H9 (cell line): ENCODE measurements at regions not wholly inside any gene's neighbourhood (a gene's known extent, or its start where the extent isn't known, plus 50 kb on each side); places are given as distances from the start of the nearest gene placed in this dataset.

Source experiments
- DNase-seq: peaks from one replicate; pipeline ENCODE4 v3.0.0-alpha.2; 2017
- H2AFZ ChIP-seq: one replicate; pipeline ENCODE4 v1.6.1; 2013; ENCODE audit warnings: mild to moderate bottlenecking, low read length, control low read depth, moderate library complexity
- H2AK5ac ChIP-seq: 2 replicates; pipeline ENCODE4 v1.6.1; 2013; ENCODE audit warnings: low read length, control low read depth, mixed read lengths; ENCODE audit not compliant: insufficient read length
- H2BK120ac ChIP-seq: one replicate; pipeline ENCODE4 v1.6.1; 2013; ENCODE audit warnings: low read depth, mild to moderate bottlenecking, low read length, control low read depth, inconsistent platforms; ENCODE audit not compliant: poor library complexity, severe bottlenecking
- H2BK12ac ChIP-seq: 2 replicates; pipeline ENCODE4 v1.6.1; 2013; ENCODE audit warnings: low read length, control low read depth, mixed read lengths, low read depth; ENCODE audit not compliant: insufficient read length
- H2BK15ac ChIP-seq: 2 replicates; pipeline ENCODE4 v1.6.1; 2013; ENCODE audit warnings: low read depth, low read length, control low read depth
- H2BK20ac ChIP-seq: one replicate; pipeline ENCODE4 v1.6.1; 2013; ENCODE audit warnings: low read depth, mild to moderate bottlenecking, low read length, control low read depth, inconsistent platforms; ENCODE audit not compliant: poor library complexity, severe bottlenecking
- H2BK5ac ChIP-seq: 2 replicates; pipeline ENCODE4 v1.6.1; 2013; ENCODE audit warnings: low read length, control low read depth, mixed read lengths; ENCODE audit not compliant: insufficient read length
- H3K14ac ChIP-seq: 2 replicates; pipeline ENCODE4 v1.6.1; 2013; ENCODE audit warnings: low read length, control low read depth; ENCODE audit not compliant: insufficient read depth
- H3K18ac ChIP-seq: 2 replicates; pipeline ENCODE4 v1.6.1; 2013; ENCODE audit warnings: low read depth, mild to moderate bottlenecking, mixed read lengths, low read length, control low read depth; ENCODE audit not compliant: insufficient read length
- H3K23ac ChIP-seq: 2 replicates; pipeline ENCODE4 v1.6.1; 2013; ENCODE audit warnings: low read length, control low read depth, mixed read lengths, low read depth; ENCODE audit not compliant: insufficient read length
- H3K23me2 ChIP-seq: 2 replicates; pipeline ENCODE4 v1.6.1; 2013; ENCODE audit warnings: low read depth, mild to moderate bottlenecking, mixed read lengths, low read length, control low read depth; ENCODE audit not compliant: insufficient read length, poor library complexity, severe bottlenecking
- H3K27ac ChIP-seq: 2 replicates; pipeline ENCODE4 v1.5.1; 2013; ENCODE audit warnings: low read length, control low read depth, mixed read lengths, low read depth; ENCODE audit not compliant: insufficient read length
- H3K27me3 ChIP-seq: 2 replicates; pipeline ENCODE4 v1.6.1; 2013; ENCODE audit warnings: low read length, control low read depth, inconsistent platforms; ENCODE audit not compliant: insufficient read depth
- H3K4ac ChIP-seq: 2 replicates; pipeline ENCODE4 v1.6.1; 2013; ENCODE audit warnings: low read depth, mild to moderate bottlenecking, control low read depth, inconsistent platforms, low read length, moderate library complexity
- H3K4me1 ChIP-seq: 2 replicates; pipeline ENCODE4 v1.6.1; 2013; ENCODE audit warnings: low read length, control low read depth, inconsistent platforms; ENCODE audit not compliant: insufficient read depth
- H3K4me2 ChIP-seq: 2 replicates; pipeline ENCODE4 v1.6.1; 2013; ENCODE audit warnings: low read length, control low read depth, mixed read lengths; ENCODE audit not compliant: insufficient read length, insufficient read depth
- H3K56ac ChIP-seq: 2 replicates; pipeline ENCODE4 v1.6.1; 2013; ENCODE audit warnings: low read depth, mild to moderate bottlenecking, mixed read lengths, low read length, control low read depth; ENCODE audit not compliant: insufficient read length
- H3K79me1 ChIP-seq: 2 replicates; pipeline ENCODE4 v1.6.1; 2013; ENCODE audit warnings: low read depth, mild to moderate bottlenecking, moderate library complexity, low read length, control low read depth, inconsistent platforms; ENCODE audit not compliant: insufficient read depth, poor library complexity, severe bottlenecking
- H3K79me2 ChIP-seq: 2 replicates; pipeline ENCODE4 v1.6.1; 2013; ENCODE audit warnings: low read length, control low read depth, inconsistent platforms; ENCODE audit not compliant: insufficient read depth
- H3K9ac ChIP-seq: 2 replicates; pipeline ENCODE4 v1.6.1; 2013; ENCODE audit warnings: low read length, control low read depth, mixed read lengths; ENCODE audit not compliant: insufficient read length; ENCODE audit errors: extremely low read depth
- H3K9me3 ChIP-seq: one replicate; pipeline ENCODE4 v1.6.1; 2013; ENCODE audit warnings: low read depth, low read length, inconsistent platforms; ENCODE audit not compliant: control insufficient read depth
- H3T11ph ChIP-seq: one replicate; pipeline ENCODE4 v1.6.1; 2013; ENCODE audit warnings: mild to moderate bottlenecking, low read length, control low read depth, inconsistent platforms
- H4K20me1 ChIP-seq: one replicate; pipeline ENCODE4 v1.6.1; 2013; ENCODE audit not compliant: control insufficient read depth, insufficient read length, insufficient read depth
- H4K5ac ChIP-seq: 2 replicates; pipeline ENCODE4 v1.6.1; 2013; ENCODE audit warnings: low read depth, mild to moderate bottlenecking, mixed read lengths, low read length, control low read depth; ENCODE audit not compliant: insufficient read length
- H4K8ac ChIP-seq: replicated peaks from 2 replicates; pipeline ENCODE4 v1.6.1; 2013; ENCODE audit warnings: low read length, control low read depth, mixed read lengths, low read depth; ENCODE audit not compliant: insufficient read length
- H4K91ac ChIP-seq: 2 replicates; pipeline ENCODE4 v1.6.1; 2013; ENCODE audit warnings: low read depth, mild to moderate bottlenecking, moderate library complexity, mixed read lengths, low read length, control low read depth; ENCODE audit not compliant: insufficient read length
- H3K27ac Mint-ChIP-seq, 3 experiments: 2 replicates in 2 of 3; 3 replicates in 1 of 3; pipeline ENCODE4 v1.8.0; 2020 to 2021; ENCODE audit warnings: mixed read lengths in 3 of 3, mild to moderate bottlenecking in 1 of 3, moderate library complexity in 1 of 3
- H3K27me3 Mint-ChIP-seq: 2 replicates; pipeline ENCODE4 v1.8.0; 2021; ENCODE audit warnings: low read depth, mild to moderate bottlenecking, moderate library complexity, mixed read lengths
- H3K36me3 Mint-ChIP-seq, 3 experiments: 2 replicates in 2 of 3; 3 replicates in 1 of 3; pipeline ENCODE4 v1.8.0; 2020 to 2021; ENCODE audit warnings: low read depth in 3 of 3, mixed read lengths in 3 of 3; ENCODE audit not compliant: insufficient read depth in 1 of 3
- H3K4me1 Mint-ChIP-seq, 2 experiments: 2 replicates each; pipeline ENCODE4 v1.8.0; 2020; ENCODE audit warnings: mixed read lengths in 2 of 2
- H3K4me3 Mint-ChIP-seq, 2 experiments: 2 replicates in 1 of 2; 3 replicates in 1 of 2; pipeline ENCODE4 v1.8.0; 2020 to 2021; ENCODE audit warnings: mild to moderate bottlenecking in 2 of 2, mixed read lengths in 2 of 2, moderate library complexity in 1 of 2
- H3K9me3 Mint-ChIP-seq, 2 experiments: 2 replicates in 1 of 2; 3 replicates in 1 of 2; pipeline ENCODE4 v1.8.0; 2020; ENCODE audit warnings: mild to moderate bottlenecking in 2 of 2, mixed read lengths in 2 of 2, moderate library complexity in 1 of 2
- CTCF ChIP-seq: fragments of 200-600 bp; sonication (generic); conservative IDR thresholded peaks from 3 replicates; pipeline ENCODE4 v1.8.0; 2021; ENCODE audit warnings: antibody characterized with exemption, mild to moderate bottlenecking
- WGBS: extraction: QIAGEN DNeasy Blood & Tissue Kit; methylation state at CpG from one replicate; pipeline ENCODE4 v1.1.7; 2013; ENCODE audit warnings: missing lambda C conversion rate, low lambda C conversion rate, mixed read lengths; ENCODE audit not compliant: insufficient read length; ENCODE audit errors: extremely low coverage; 5-methylcytosine and 5-hydroxymethylcytosine counted together

DNA sequence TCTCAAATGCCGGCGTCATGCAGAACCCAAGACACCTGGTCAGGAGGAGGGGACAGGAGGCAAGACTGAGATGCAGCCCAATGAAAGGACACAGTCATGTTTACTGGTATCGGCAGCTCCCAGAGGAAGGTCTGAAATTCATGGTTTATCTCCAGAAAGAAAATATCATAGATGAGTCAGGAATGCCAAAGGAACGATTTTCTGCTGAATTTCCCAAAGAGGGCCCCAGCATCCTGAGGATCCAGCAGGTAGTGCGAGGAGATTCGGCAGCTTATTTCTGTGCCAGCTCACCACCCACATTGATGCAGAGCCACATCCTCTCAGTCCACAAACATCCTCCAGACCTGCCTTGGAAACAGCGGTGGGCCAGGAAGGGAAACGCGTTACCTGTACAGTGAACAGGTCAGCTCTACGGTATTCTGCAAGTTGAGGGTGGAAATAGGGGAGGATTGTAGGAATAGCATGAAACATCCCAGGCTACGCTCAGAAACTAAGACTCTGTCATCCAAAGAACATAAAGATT lies 133.1 kb upstream of the PRSS1 start:
- peaks cover 0 to 3% of the 10 kb centered on the region in 2 experiments; a peak in 1 of 4 replicates for H3K4me1 Mint-ChIP-seq
- WGBS, result no CpG with 5 or more reads among the region's 11 CpGs
- no peak overlapping the region for H4K91ac ChIP-seq

More for the DNA sequence above, 133.1 kb upstream of the PRSS1 start:
- no peaks in the 10 kb centered on the region for H3K23me2 ChIP-seq
- no peak overlapping the region for H3K9ac ChIP-seq
- no peak overlapping the region for H3T11ph ChIP-seq
- no peak overlapping the region for H2AK5ac ChIP-seq
- TF ChIP-seq CTCF, result no peak
- no peaks in the 10 kb centered on the region for H3K27me3 ChIP-seq
- no peaks in the 10 kb centered on the region for H3K79me1 ChIP-seq
- no peak overlapping the region for H3K4ac ChIP-seq
- no peak overlapping the region for H2BK120ac ChIP-seq
- H3K36me3 Mint-ChIP-seq, result no peaks in the 10 kb centered on the region
- no peaks in the 10 kb centered on the region; the same call in 1 of the 2 replicates for H3K4me1 ChIP-seq
- peaks cover 4% of the 10 kb centered on the region for H3K27me3 Mint-ChIP-seq
- DNase-seq, result no peak
- H4K5ac ChIP-seq, result no peak overlapping the region
- H3K4me3 Mint-ChIP-seq, result no peak overlapping the region
- no peak overlapping the region for H3K14ac ChIP-seq
- H3K9me3 ChIP-seq, result no peaks in the 10 kb centered on the region
- no peaks in the 10 kb centered on the region for H3K9me3 Mint-ChIP-seq
- H3K56ac ChIP-seq, result no peak overlapping the region
- H4K20me1 ChIP-seq, result no peaks in the 10 kb centered on the region
- no peak overlapping the region for H2BK12ac ChIP-seq
- no peaks in the 10 kb centered on the region for H3K79me2 ChIP-seq
- no peak overlapping the region for H4K8ac ChIP-seq
- no peak overlapping the region for H3K27ac Mint-ChIP-seq
- H3K23ac ChIP-seq, result no peak overlapping the region
- H2BK15ac ChIP-seq, result no peak overlapping the region
- H2BK5ac ChIP-seq, result no peak overlapping the region
- H2BK20ac ChIP-seq, result no peak overlapping the region
- no peak overlapping the region for H3K4me2 ChIP-seq
- no peak overlapping the region for H2AFZ ChIP-seq
- H3K18ac ChIP-seq, result peak overlapping the region; percentile 6
- H3K27ac ChIP-seq, result no peak overlapping the region
